Upper lobe of left lung (tissue), 6 donors: ENCODE measurements at regions not wholly inside any gene's neighbourhood (a gene's known extent, or its start where the extent isn't known, plus 50 kb on each side); places are given as distances from the start of the nearest gene placed in this dataset.

Source experiments
- ATAC-seq, 2 donors: fragments of 200-7000 bp; cut with Tn5 transposase; one replicate each; pipeline ENCODE4 v1.9.1; 2022; ENCODE audit warnings: mild to moderate bottlenecking in 2 of 2, moderate library complexity in 2 of 2; ENCODE audit not compliant: low FRiP score in 2 of 2
- DNase-seq, 2 donors: peaks; one replicate each; pipeline ENCODE4 v3.0.0-alpha.2; 2019 to 2020
- H3K27ac ChIP-seq, 4 donors: fragments of 200-600 bp; sonication (generic); one replicate each; pipeline ENCODE4 v1.5.1; 2016 to 2019
- H3K27me3 ChIP-seq, 4 donors: fragments of 200-600 bp; sonication (generic); one replicate each; pipeline ENCODE4 v1.5.1; 2017 to 2019
- H3K36me3 ChIP-seq, 4 donors: fragments of 200-600 bp; sonication (generic); one replicate each; pipeline ENCODE4 v1.5.1; 2016 to 2019
- H3K4me1 ChIP-seq, 4 donors: fragments of 200-600 bp; sonication (generic); one replicate each; pipeline ENCODE4 v1.5.1; 2018 to 2019
- H3K4me3 ChIP-seq, 4 donors: fragments of 200-600 bp; sonication (generic); one replicate each; pipeline ENCODE4 v1.5.1; 2017 to 2019; ENCODE audit warnings: mild to moderate bottlenecking in 2 of 4, moderate library complexity in 1 of 4
- H3K9me3 ChIP-seq, 4 donors: fragments of 200-600 bp; sonication (generic); one replicate each; pipeline ENCODE4 v1.5.1; 2018 to 2019
- EP300 ChIP-seq, 4 donors: sonication (generic); formaldehyde crosslinking; IDR thresholded peaks; one replicate each; pipeline ENCODE4 v1.5.1; 2017; ENCODE audit warnings: antibody characterized with exemption in 4 of 4, control low read depth in 2 of 4
- POLR2A ChIP-seq, 4 donors: fragments of 450-650 bp; IDR thresholded peaks; one replicate each; pipeline ENCODE4 v1.5.1; 2016 to 2017; ENCODE audit warnings: antibody characterized with exemption in 4 of 4, mild to moderate bottlenecking in 2 of 4
- POLR2AphosphoS5 ChIP-seq, 2 donors: sonication (generic); formaldehyde crosslinking; IDR thresholded peaks; one replicate each; pipeline ENCODE4 v1.5.1; 2017; ENCODE audit warnings: antibody characterized with exemption in 2 of 2
- WGBS, 2 donors: methylation state at CpG; one replicate each; pipeline ENCODE4 v1.1.5; 2017 to 2018; 5-methylcytosine and 5-hydroxymethylcytosine counted together
- TF ChIP-seq, protein P1 (sequence below), 6 experiments: fragments of 450-650 bp in 4 of 6; fragments of 200-600 bp in 2 of 6; sonication (generic) in 2 of 6; IDR thresholded peaks; one replicate each; pipeline ENCODE4 v1.5.1; 2016 to 2019; ENCODE audit warnings: antibody characterized with exemption in 6 of 6
- donor health status: DM: no; HTN: no; CAD: no; lungs with moderate emphysema.
- donor health status: DM: no; HTN: yes; CAD: no; lungs with severe emphysema.

DNA sequence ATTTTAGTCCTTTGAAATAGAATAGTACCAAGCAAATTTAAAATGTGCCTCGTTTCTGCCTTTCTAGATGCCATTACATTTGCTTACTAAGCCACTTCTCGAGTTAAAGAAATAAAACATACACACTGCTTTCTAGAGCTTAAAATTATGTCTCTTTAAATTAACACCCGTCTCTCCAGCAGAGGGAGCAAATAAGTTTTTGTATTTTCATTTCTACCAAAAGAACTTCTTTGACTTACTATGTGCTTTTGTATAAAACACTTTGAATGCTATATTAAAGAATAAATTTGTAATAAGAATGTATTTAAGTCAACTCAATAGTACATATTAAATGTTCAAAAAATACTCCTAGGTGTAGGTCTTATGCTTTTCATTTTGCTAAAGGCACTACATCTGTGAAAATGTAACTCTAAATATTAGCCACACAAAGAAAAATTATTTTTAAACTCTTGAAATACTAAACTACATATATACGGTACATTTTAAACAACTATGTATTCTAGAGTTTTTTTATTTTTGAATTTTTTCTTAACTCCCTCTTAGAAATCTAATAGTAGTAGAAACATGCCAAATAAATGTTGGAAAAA is 269.3 kb upstream of the MIR17HG start:
- WGBS, 2 donors, result 29 to 33% methylated on average over 4 of the region's 4 CpGs
- Histone ChIP-seq H3K9me3 (no peaks in the 10 kb centered on the region), H3K36me3 (no peaks in the 10 kb centered on the region), H3K27me3 (no peaks in the 10 kb centered on the region), H3K4me3 (no peak overlapping the region), H3K4me1 (no peaks in the 10 kb centered on the region), H3K27ac (no peak overlapping the region)
- TF ChIP-seq EP300 (IDR thresholded peaks at IDR 0.05), result no peak
- TF ChIP-seq, protein P1, sequence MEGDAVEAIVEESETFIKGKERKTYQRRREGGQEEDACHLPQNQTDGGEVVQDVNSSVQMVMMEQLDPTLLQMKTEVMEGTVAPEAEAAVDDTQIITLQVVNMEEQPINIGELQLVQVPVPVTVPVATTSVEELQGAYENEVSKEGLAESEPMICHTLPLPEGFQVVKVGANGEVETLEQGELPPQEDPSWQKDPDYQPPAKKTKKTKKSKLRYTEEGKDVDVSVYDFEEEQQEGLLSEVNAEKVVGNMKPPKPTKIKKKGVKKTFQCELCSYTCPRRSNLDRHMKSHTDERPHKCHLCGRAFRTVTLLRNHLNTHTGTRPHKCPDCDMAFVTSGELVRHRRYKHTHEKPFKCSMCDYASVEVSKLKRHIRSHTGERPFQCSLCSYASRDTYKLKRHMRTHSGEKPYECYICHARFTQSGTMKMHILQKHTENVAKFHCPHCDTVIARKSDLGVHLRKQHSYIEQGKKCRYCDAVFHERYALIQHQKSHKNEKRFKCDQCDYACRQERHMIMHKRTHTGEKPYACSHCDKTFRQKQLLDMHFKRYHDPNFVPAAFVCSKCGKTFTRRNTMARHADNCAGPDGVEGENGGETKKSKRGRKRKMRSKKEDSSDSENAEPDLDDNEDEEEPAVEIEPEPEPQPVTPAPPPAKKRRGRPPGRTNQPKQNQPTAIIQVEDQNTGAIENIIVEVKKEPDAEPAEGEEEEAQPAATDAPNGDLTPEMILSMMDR (IDR thresholded peaks at IDR 0.05), result no peak
- TF ChIP-seq POLR2A (IDR thresholded peaks at IDR 0.05), result no peak
- no peak for TF ChIP-seq POLR2AphosphoS5 (IDR thresholded peaks at IDR 0.05)
- no peak for ATAC-seq
- DNase-seq, result no peak

DNA sequence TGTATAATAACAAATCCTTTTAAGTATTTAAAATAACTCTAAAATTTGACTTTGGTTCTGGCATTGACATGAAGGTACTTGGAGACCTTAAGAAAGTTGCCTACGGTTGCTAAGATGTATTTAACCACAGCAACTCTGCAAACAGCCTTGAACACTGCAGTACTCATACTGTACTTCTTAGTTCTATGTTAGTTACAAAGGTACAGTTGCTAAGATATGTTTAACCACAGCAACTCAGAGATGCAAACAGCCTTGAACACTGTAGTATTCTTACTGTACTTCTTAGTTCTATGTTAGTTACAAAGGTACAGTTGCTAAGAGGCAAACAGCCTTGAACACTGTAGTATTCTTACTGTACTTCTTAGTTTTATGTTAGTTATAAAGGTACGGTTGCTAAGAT is 268.3 kb upstream of the MIR17HG start:
- no peaks in the 10 kb centered on the region for H3K9me3 ChIP-seq
- H3K27me3 ChIP-seq, result no peaks in the 10 kb centered on the region
- 83 to 88% methylated on average over 2 of the region's 2 CpGs for WGBS, 2 donors
- DNase-seq, result no peak
- ATAC-seq, result no peak
- no peak overlapping the region for H3K4me3 ChIP-seq
- H3K27ac ChIP-seq, result no peak overlapping the region
- H3K4me1 ChIP-seq, result no peaks in the 10 kb centered on the region
- TF ChIP-seq, protein P1 (IDR thresholded peaks at IDR 0.05), result no peak
- H3K36me3 ChIP-seq, result no peaks in the 10 kb centered on the region

DNA sequence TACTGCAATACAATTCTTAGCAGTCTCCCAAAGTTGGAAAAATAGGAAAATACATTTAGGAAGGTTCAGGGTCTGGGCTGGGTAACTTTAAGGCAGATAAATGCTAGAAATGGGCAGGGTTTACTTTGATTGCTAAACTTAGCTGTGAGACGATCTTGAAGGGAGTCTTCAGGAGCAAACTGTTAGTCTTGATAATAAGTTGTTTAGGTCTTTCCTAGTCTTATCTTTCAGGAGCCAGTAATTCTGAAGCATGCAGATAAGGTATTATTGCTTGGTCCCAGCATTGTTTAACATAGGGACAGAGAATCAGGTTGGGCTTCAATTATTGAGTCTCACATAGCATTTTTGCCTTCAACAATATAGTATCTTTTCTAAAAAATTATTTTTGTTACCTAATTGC is 262.4 kb upstream of the MIR17HG start:
- H3K36me3 ChIP-seq, result no peaks in the 10 kb centered on the region
- no peak for TF ChIP-seq POLR2AphosphoS5 (IDR thresholded peaks at IDR 0.05)
- TF ChIP-seq, protein P1 (IDR thresholded peaks at IDR 0.05), result no peak
- no peak for TF ChIP-seq POLR2A (IDR thresholded peaks at IDR 0.05)
- no peak for TF ChIP-seq EP300 (IDR thresholded peaks at IDR 0.05)
- ATAC-seq, result no peak
- H3K4me1 ChIP-seq, result no peaks in the 10 kb centered on the region
- no peak for DNase-seq
- H3K4me3 ChIP-seq, result no peak overlapping the region
- 47 to 61% methylated on average over 1 of the region's 1 CpG for WGBS, 2 donors
- no peaks in the 10 kb centered on the region for H3K9me3 ChIP-seq
- H3K27ac ChIP-seq, result no peak overlapping the region
- H3K27me3 ChIP-seq, result no peaks in the 10 kb centered on the region

DNA sequence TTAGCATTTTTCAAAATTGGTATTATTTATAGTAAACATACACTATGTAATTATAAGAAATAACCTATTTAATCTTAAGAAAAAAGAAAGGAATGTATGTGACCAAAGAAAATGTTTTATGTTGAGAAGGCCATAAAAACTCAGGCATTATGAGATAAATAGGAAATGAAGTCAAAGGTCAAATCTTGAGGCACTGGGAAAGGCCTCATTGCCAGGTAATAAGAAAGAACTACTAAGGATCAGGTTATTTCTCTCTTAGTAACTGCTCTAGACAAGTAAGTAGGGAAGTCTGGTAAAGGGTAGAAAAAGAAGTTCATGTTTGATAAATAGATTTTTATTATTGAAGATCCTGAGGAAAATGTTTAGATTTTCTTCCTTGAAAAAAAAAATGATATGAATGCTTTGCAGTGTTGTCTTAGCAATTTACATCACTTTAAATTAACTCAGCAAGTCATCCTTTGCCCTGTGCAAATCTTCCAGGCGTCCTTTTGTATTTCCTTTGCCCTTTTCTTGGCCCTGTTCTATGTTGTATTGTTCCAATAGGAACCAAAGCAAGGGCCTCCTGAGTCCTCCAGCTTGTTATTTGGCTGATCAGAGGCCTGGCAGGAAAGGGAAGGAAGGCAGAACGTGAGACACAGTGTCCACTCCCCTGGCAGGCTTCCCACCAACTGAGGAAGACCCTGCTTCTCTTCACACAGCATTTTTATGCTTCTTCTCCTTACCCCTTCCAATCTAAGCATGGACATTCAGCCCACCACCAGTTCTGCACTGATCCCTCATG is 260.4 kb upstream of the MIR17HG start:
- H3K9me3 ChIP-seq, result no peaks in the 10 kb centered on the region
- no peaks in the 10 kb centered on the region for H3K27me3 ChIP-seq
- no peaks in the 10 kb centered on the region for H3K4me1 ChIP-seq
- H3K36me3 ChIP-seq, result no peaks in the 10 kb centered on the region
- no peak overlapping the region for H3K27ac ChIP-seq
- ATAC-seq, result no peak
- TF ChIP-seq EP300 (IDR thresholded peaks at IDR 0.05), result no peak
- no peak for TF ChIP-seq POLR2A (IDR thresholded peaks at IDR 0.05)
- TF ChIP-seq POLR2AphosphoS5 (IDR thresholded peaks at IDR 0.05), result no peak
- TF ChIP-seq, protein P1 (IDR thresholded peaks at IDR 0.05), result no peak
- WGBS, 2 donors, result 31 to 42% methylated on average over 2 of the region's 2 CpGs
- H3K4me3 ChIP-seq, result no peak overlapping the region
- no peak for DNase-seq

DNA sequence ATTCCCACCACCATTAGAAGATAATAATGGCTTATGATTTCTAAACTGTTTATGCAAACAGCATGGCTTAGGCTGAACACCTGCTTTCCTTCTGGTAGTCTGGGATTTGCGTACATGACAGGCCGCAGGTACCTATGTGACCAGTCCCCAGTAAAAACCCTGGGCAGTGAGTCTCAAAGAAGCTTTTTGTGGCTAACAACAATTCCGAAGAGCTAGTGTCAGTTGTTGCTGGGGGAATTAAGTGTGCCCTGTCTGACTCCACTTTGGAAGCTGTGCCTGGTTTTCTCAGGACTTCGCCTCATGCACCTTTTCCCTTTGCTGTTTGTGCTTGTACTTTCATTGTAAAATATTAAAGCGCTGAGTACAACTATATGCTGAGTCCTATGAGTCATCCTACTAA is 250.2 kb upstream of the MIR17HG start:
- no peak overlapping the region for H3K4me3 ChIP-seq
- ATAC-seq (no peak), DNase-seq (no peak)
- H3K4me1 ChIP-seq, result no peaks in the 10 kb centered on the region
- no peak for TF ChIP-seq POLR2A (IDR thresholded peaks at IDR 0.05)
- no peaks in the 10 kb centered on the region for H3K36me3 ChIP-seq
- WGBS, 2 donors, result 93 to 94% methylated on average over 5 of the region's 5 CpGs
- H3K27me3 ChIP-seq, result no peaks in the 10 kb centered on the region
- no peaks in the 10 kb centered on the region for H3K9me3 ChIP-seq
- no peak overlapping the region for H3K27ac ChIP-seq
